ENCODE measurements at regions not wholly inside any gene's neighbourhood (a gene's known extent, or its start where the extent isn't known, plus 50 kb on each side); places are given as distances from the start of the nearest gene placed in this dataset.

GRCh38 chr11:26043665-26044064 lies 288.3 kb upstream of the ANO3 start:
- Histone ChIP-seq H3K9me3 (no peaks in the 10 kb centered on the region), H3K36me3 (ENCODE audit: insufficient read depth in 1 of 2, low read depth in 1 of 2) (no peaks in the 10 kb centered on the region), H3K27ac (no peak overlapping the region), H3K4me1 (no peaks in the 10 kb centered on the region), H3K27me3 (ENCODE audit: insufficient read depth in 3 of 3, low read length in 2 of 3) (no peaks in the 10 kb centered on the region), H3K4me3 (no peak overlapping the region)
- 77 to 91% (median 79%) methylated on average over 1 of the region's 1 CpG for WGBS, 3 donors
- DNase-seq (no peak), ATAC-seq (no peak)
- TF ChIP-seq CTCF (IDR thresholded peaks at IDR 0.05), result no peak
- intact Hi-C loops (cut with DNase I), result no loop called here

DNA sequence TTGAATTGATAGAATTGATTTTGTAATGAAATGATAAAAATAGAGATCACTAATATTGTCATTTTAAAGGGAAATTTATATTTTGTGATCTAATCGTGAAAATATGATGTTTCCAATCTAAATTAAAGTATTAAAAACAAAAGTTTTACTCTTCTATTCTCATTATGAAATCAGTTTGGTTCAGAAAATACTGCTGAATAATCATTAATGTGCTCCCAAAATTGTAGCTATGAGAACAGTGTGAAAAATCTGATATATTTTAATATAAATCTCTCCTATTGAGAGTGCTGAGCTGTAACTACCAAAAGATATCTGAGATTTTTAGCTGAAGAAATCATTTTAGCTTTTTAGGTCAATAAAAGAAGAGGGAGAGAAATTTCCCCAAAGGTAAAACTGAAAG lies 287.5 kb upstream of the ANO3 start:
- H3K4me1 ChIP-seq, result no peaks in the 10 kb centered on the region
- TF ChIP-seq CTCF (IDR thresholded peaks at IDR 0.05), result no peak

GRCh38 chr11:26045082-26045481 lies 286.8 kb upstream of the ANO3 start:
- H3K27ac ChIP-seq, result no peak overlapping the region
- no peaks in the 10 kb centered on the region for H3K9me3 ChIP-seq
- no peak for ATAC-seq
- H3K4me1 ChIP-seq, result no peaks in the 10 kb centered on the region
- no peaks in the 10 kb centered on the region for H3K27me3 ChIP-seq (ENCODE audit: insufficient read depth in 3 of 3, low read length in 2 of 3)
- no peak overlapping the region for H3K4me3 ChIP-seq
- no peak for TF ChIP-seq CTCF (IDR thresholded peaks at IDR 0.05)
- intact Hi-C loops (cut with DNase I), result no loop called here
- H3K36me3 ChIP-seq (ENCODE audit: insufficient read depth in 1 of 2, low read depth in 1 of 2), result no peaks in the 10 kb centered on the region
- no peak for DNase-seq

More for the DNA sequence above, 287.5 kb upstream of the ANO3 start:
- intact Hi-C loops (cut with DNase I), result no loop called here
- no peak for ATAC-seq
- no peak overlapping the region for H3K4me3 ChIP-seq
- WGBS, 3 donors, result 77 to 89% (median 83%) methylated on average over 1 of the region's 1 CpG
- no peaks in the 10 kb centered on the region for H3K27me3 ChIP-seq (ENCODE audit: insufficient read depth in 3 of 3, low read length in 2 of 3)
- H3K27ac ChIP-seq, result no peak overlapping the region
- H3K9me3 ChIP-seq, result no peaks in the 10 kb centered on the region
- no peaks in the 10 kb centered on the region for H3K36me3 ChIP-seq (ENCODE audit: insufficient read depth in 1 of 2, low read depth in 1 of 2)
- no peak for DNase-seq

- Histone ChIP-seq H3K36me3 (ENCODE audit: insufficient read depth in 1 of 2, low read depth in 1 of 2) (no peaks in the 10 kb centered on the region), H3K4me1 (no peaks in the 10 kb centered on the region), H3K27ac (no peak overlapping the region), H3K4me3 (no peak overlapping the region), H3K9me3 (no peaks in the 10 kb centered on the region), H3K27me3 (ENCODE audit: insufficient read depth in 3 of 3, low read length in 2 of 3) (no peaks in the 10 kb centered on the region)
- WGBS, 3 donors, result 29 to 41% (median 30%) methylated on average over 3 of the region's 3 CpGs
- no peak for ATAC-seq
- intact Hi-C loops (cut with DNase I), result no loop called here
- TF ChIP-seq CTCF (IDR thresholded peaks at IDR 0.05), result no peak
- DNase-seq, result no peak
Observed at GRCh38 chr11:26048271-26048670, 283.7 kb upstream of the ANO3 start.

GRCh38 chr11:26053966-26054365 lies 278.0 kb upstream of the ANO3 start:
- no peaks in the 10 kb centered on the region for H3K27me3 ChIP-seq (ENCODE audit: insufficient read depth in 3 of 3, low read length in 2 of 3)
- H3K27ac ChIP-seq, result no peak overlapping the region
- intact Hi-C loops (cut with DNase I), result no loop called here
- H3K4me1 ChIP-seq, result no peaks in the 10 kb centered on the region
- H3K36me3 ChIP-seq (ENCODE audit: insufficient read depth in 1 of 2, low read depth in 1 of 2), result no peaks in the 10 kb centered on the region
- H3K9me3 ChIP-seq, result no peaks in the 10 kb centered on the region
- ATAC-seq (no peak), DNase-seq (no peak)
- H3K4me3 ChIP-seq, result no peak overlapping the region
- 83 to 93% (median 87%) methylated on average over 1 of the region's 1 CpG for WGBS, 3 donors
- no peak for TF ChIP-seq CTCF (IDR thresholded peaks at IDR 0.05)
